ENCODE measurements at regions not wholly inside any gene's neighbourhood (a gene's known extent, or its start where the extent isn't known, plus 50 kb on each side); places are given as distances from the start of the nearest gene placed in this dataset.

- no peak for DNase-seq (ENCODE audit: low read depth)
- no peak overlapping the region for H3K4me3 ChIP-seq (ENCODE audit: low read depth, low read length)
Measured at GRCh38 chr19:33941133-33941532, 144.5 kb downstream of the KCTD15 start.

DNA sequence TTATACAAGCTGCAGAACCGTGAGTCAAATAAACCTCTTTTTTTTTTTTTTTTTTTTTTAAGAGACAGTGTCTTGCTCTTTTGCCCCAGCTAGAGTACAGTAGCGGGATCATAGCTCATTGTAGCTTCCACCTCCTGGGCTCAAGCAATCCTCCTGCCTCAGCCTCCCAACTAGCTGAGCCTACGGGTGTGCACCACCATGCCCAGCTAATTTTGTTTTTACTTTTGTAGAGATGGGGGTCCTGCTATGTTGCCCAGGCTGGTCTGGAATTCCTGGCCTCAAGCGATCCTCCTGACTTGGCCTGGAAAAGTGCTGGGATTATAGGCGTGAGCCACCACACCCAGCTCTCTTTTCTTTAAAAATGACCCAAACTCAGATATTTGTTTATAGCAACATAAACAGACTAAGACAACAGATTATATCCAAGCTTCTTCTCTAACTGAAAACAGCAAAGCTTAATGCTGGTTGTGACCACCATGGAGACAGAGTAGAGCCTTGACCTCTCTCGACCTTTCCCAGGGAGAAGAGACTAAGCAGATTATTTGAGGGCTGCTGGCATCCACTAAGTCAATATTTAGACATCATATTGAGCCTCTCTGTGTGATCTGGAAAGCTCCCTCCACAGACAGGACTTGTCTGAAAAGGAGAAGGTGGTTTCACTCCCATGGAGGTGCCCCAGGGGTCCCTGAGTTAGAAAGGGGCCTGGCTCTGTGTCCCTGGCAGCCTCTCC is 150.0 kb downstream of the KCTD15 start:
- no peak for DNase-seq (ENCODE audit: low read depth)
- no peak overlapping the region for H3K4me3 ChIP-seq (ENCODE audit: low read depth, low read length)

DNA sequence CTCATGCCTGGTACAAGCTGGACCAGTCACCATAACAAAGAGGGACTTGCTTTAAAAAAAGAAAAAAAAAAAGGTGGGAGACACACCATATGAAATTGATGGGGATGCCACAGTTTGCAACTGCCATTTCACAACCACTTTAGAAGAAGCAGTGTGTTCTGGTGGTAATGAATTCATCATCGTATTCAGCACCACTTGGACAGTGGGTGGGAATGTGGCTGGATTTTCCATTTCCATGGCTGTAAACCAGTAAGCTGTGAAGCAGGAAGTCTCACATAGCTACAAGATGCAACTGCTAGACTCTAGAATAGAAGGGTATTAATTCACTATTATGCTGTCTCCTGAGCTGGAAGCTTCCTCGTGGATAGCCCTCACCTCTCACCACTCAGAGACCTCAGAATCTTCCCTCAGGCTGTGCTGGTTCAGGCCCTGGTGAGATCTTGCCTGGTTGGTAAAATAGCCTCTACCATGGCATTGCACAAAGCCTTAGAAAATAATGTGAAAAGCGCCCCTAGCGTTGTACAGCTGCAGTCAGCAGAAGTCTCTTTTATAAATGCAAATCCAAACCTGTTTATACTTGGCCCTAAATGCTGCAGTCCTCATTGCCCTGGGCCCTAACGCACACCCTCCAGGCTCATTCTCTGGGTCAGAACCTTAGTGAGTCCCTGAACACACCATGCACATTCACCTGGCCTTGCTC is 150.7 kb downstream of the KCTD15 start:
- no peak for DNase-seq (ENCODE audit: low read depth)
- H3K4me3 ChIP-seq (ENCODE audit: low read depth, low read length) = no peak overlapping the region

DNA sequence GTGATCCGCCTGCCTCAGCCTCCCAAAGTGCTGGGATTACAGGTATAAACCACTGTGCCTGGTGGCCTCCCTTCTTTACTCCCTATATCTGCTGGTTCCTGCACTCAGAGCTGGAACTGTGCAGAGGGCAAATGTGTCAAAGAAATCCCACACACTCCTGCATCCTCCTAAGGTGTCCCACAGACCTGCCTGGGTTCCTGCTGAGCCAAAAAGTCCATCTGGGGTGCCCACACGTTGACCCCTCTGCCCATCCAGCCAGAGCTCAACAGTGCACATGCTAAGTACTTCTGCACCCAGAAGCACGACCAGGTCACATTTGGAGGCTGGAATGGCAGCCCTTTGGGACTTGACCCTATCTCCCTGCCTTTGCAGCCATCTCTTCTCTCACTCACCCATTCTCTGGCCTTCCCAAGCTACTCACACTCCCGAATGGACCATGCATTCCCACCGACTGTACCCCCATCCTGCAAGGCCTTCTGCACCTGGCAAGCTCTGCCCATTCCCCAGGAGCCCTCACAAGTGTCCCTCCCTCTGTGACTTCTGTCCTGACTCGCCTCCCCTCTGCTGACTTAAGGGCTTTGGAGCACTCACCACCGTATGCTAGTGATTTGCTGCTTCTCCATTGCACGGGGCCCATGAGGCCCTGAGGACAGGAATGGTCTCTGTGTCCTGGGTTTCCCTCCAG is 152.1 kb downstream of the KCTD15 start:
- H3K4me3 ChIP-seq (ENCODE audit: low read depth, low read length) = no peak overlapping the region

DNA sequence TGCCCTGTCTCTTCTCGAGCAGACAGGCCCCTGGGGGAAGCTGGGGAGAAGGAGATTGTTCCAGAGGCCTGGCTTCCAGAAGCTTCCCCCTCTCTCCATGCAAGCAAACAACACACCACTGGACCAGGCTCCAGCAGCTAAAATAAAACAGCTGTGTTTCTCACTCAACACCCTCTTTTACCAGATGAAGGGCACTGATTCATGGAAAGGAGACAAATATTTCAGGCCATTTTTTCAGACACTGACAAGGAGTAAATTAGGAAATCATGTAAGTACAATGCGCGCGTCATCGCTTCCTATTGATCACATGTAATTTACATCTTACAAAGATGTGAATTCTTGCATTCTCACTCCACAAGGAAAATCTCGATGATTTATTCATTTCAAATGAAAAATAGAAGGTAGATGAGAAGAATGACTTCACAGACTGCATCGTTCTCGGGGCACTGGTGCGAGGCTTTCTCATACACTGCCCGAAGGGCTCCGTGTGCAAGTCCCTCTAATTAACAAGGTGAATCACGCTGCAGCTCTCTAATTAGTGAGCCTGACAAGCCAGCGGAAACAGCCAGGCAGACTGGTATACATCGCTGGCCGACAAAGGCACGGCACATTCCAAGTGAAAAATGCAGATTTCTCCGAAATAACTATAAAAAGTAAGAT is 153.6 kb downstream of the KCTD15 start:
- no peak for DNase-seq (ENCODE audit: low read depth)
- H3K4me3 ChIP-seq (ENCODE audit: low read depth, low read length) = no peak overlapping the region

More for the DNA sequence above, 152.1 kb downstream of the KCTD15 start:
- no peak for DNase-seq (ENCODE audit: low read depth)

- DNase-seq (ENCODE audit: low read depth) = no peak
Measured at GRCh38 chr19:33953023-33953422, 156.4 kb downstream of the KCTD15 start.

GRCh38 chr19:33953592-33953991 is 156.9 kb downstream of the KCTD15 start:
- DNase-seq (ENCODE audit: low read depth) = no peak
- no peak overlapping the region for H3K4me3 ChIP-seq (ENCODE audit: low read depth, low read length)

More at GRCh38 chr19:33953023-33953422, 156.4 kb downstream of the KCTD15 start:
- no peak overlapping the region for H3K4me3 ChIP-seq (ENCODE audit: low read depth, low read length)

GRCh38 chr19:33954686-33955085 is 158.0 kb downstream of the KCTD15 start:
- H3K4me3 ChIP-seq (ENCODE audit: low read depth, low read length) = no peak overlapping the region
- DNase-seq (ENCODE audit: low read depth) = no peak

DNA sequence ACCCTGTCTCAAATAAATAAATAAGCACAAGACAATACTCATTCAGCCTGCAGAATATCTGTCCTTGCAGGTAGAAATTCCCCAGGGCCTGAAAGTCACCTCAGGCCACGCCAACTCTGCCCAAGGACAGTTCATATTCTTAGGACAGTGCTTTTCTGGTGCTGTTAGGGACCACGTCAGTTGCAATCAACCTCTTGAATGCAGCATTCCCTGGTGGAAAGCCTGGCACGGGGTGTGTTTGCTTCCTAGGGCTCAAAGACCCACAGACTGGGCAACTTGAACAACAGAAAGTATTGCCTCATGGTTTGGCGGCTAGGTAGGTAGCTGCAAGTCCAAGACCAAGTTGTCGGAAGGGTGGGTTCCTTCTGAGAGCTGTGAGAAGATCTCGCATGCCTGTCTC is 160.3 kb downstream of the KCTD15 start:
- no peak for DNase-seq (ENCODE audit: low read depth)
- no peak overlapping the region for H3K4me3 ChIP-seq (ENCODE audit: low read depth, low read length)

GRCh38 chr19:33957804-33958203 is 161.1 kb downstream of the KCTD15 start:
- H3K4me3 ChIP-seq (ENCODE audit: low read depth, low read length) = no peak overlapping the region
- no peak for DNase-seq (ENCODE audit: low read depth)

- no peak for DNase-seq (ENCODE audit: low read depth)
- H3K4me3 ChIP-seq (ENCODE audit: low read depth, low read length) = no peak overlapping the region
Measured at GRCh38 chr19:33960566-33960965, 163.9 kb downstream of the KCTD15 start.

DNA sequence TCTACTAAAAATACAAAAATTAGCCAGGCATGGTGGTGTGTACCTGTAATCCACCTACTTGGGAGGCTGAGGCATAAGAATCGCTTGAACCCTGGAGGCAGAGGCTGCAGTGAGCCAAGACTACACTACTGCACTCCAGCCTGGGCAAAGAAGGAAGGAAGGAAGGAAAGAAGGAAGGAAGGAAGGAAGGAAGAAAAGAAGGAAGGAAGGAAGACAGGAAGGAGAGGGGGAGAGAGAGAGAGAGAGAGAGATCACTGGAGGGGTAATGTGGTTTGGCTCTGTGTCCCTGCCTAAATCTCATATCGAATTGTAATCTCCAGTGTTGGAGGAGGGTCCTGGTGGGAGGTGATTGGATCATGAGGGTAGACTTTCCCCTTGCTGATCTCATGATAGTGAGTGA is 165.5 kb downstream of the KCTD15 start:
- no peak overlapping the region for H3K4me3 ChIP-seq (ENCODE audit: low read depth, low read length)
- DNase-seq (ENCODE audit: low read depth) = no peak

- DNase-seq (ENCODE audit: low read depth) = no peak
- no peak overlapping the region for H3K4me3 ChIP-seq (ENCODE audit: low read depth, low read length)
Measured at GRCh38 chr19:33963514-33963913, 166.8 kb downstream of the KCTD15 start.

GRCh38 chr19:33971073-33971472 is 174.4 kb downstream of the KCTD15 start:
- DNase-seq (ENCODE audit: low read depth) = no peak
- H3K4me3 ChIP-seq (ENCODE audit: low read depth, low read length) = no peak overlapping the region

DNA sequence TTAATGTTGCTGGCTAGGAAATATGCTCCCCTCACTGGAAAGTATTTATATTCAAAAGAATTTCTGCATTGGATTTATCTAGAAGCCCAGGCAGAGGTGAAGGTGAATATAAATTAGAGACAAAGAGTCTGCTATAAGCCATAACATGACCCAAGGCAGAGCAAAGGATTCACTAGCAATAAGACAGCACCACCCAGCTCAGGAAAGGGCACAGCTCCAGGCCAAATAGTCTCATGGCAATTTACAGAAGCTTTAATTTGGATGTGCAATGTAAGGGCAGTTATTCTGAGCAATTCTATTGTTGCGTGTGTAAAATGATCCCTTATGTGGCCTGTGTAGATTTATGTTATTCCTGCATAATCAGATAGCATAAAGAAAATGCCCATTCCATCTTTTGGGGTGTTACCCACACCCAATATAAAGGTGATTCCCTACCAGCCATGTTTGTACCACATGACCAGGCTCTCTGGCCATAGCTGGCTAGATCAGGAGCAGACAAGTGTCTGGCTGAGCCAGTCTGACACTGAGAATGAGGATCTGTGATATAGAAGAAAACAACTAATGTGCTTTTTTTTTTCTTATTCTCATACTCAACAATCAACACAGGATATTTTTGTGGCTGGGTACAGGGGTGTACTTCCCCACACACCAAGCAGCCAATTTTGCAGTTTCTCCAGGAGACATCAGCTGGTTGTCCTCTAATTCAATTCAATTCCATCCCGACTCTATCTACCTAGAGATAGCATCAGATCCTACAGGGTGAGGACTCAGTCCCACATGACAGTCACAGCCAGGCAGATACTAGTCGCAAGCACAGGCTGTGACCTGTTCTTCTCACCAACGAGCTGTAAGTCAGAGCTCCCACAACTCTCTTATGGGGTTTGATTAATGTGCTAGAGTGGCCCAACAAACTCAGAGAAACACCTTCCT is 181.4 kb downstream of the KCTD15 start:
- no peak overlapping the region for H3K4me3 ChIP-seq (ENCODE audit: low read depth, low read length)
- no peak for DNase-seq (ENCODE audit: low read depth)

DNA sequence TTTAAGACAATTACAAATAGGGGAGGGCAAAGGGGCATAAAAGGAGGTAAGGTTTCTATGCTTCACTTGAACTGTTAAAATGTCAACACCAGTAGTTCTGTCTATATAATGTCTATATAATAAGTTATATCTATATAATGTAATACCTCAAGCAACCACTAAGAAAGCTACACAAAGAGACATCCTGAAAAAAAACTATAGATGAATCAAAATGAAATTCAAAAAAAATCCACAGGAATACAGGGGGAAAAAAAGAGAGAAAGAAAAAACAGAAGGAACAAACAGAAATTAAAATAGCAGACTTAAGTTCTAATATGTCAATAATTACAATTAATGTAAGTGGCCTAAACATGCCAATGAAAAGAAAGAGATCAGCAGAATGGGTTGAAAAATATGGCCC is 186.0 kb downstream of the KCTD15 start:
- no peak for DNase-seq (ENCODE audit: low read depth)
- no peak overlapping the region for H3K4me3 ChIP-seq (ENCODE audit: low read depth, low read length)

GRCh38 chr19:33988601-33989000 is 183.7 kb upstream of the LSM14A start:
- no peak overlapping the region for H3K4me3 ChIP-seq (ENCODE audit: low read depth, low read length)
- no peak for DNase-seq (ENCODE audit: low read depth)

DNA sequence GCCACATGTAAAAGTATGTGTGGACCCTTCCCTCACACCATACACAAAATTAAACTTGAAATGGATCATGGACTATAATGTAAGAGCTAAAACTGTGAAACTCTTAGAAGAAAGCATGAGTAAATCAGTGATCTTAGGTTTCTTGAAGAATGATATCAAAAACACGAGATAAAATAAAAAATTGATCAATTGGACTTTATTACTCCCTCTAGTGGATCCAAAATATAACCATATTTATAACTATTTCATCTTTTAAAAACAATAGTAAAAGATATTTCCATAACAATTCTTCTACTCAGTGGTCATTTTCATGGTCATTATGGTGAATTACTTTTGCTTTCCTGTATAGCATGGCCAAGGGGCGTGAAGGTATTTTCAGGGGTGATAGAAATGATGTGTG is 174.6 kb upstream of the LSM14A start:
- H3K4me3 ChIP-seq (ENCODE audit: low read depth, low read length) = no peak overlapping the region
- DNase-seq (ENCODE audit: low read depth) = no peak

DNA sequence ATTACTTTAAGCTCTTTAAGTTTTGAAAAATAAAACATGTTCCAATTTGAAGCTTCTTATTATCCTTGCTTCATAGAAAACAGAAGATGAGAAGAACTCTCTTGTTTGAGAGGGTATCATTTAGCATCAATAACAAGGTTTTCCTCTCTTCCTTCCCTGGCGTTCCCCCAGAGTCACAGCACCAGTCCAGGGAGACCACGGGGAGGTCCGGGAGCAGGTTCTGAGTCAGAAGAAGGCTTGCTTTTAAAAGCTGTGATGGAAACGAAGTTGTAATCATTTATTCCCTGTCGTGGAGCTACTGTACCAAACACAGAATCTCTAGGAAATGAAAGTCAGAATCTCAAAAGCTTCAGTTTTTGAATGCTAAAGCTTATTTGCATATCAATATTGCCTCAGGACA is 174.0 kb upstream of the LSM14A start:
- H3K4me3 ChIP-seq (ENCODE audit: low read depth, low read length) = no peak overlapping the region
- no peak for DNase-seq (ENCODE audit: low read depth)
